Ovary (tissue), 1 donor: ENCODE measurements at regions not wholly inside any gene's neighbourhood (a gene's known extent, or its start where the extent isn't known, plus 50 kb on each side); places are given as distances from the start of the nearest gene placed in this dataset.

Experiments
- EP300 ChIP-seq: sonication (generic); formaldehyde crosslinking; IDR thresholded peaks from one replicate; pipeline ENCODE4 v1.6.1; 2017; ENCODE audit warnings: antibody characterized with exemption
- POLR2A ChIP-seq: fragments of 450-650 bp; IDR thresholded peaks from one replicate; pipeline ENCODE4 v1.6.1; 2017; ENCODE audit warnings: antibody characterized with exemption, mild to moderate bottlenecking, moderate library complexity

GRCh38 chr6:145349950-145350510, 385.3 kb downstream of the EPM2A start:
- TF ChIP-seq POLR2A (no peak), EP300 (no peak)
